GM19463 (cell line): ENCODE measurements at regions not wholly inside any gene's neighbourhood (a gene's known extent, or its start where the extent isn't known, plus 50 kb on each side); places are given as distances from the start of the nearest gene placed in this dataset.
"Not testable (repeated sequence)": the region's sequence is repeated elsewhere in the genome, so short reads cannot be mapped to it uniquely, and the experiment has no call there.

ENCODE experiments used
- ATAC-seq: cut with Tn5 transposase; IDR thresholded peaks from one replicate; pipeline ENCODE4 v1.9.1; 2021; ENCODE audit warnings: mild to moderate bottlenecking, moderate library complexity; ENCODE audit not compliant: unreplicated experiment

GRCh38 chr2:139454251-139454650 is 674.1 kb upstream of the NXPH2 start:
- ATAC-seq = no peak

- no peak for ATAC-seq
Measured at GRCh38 chr2:139439100-139439499, 658.9 kb upstream of the NXPH2 start.

- ATAC-seq = no peak
Measured at GRCh38 chr2:139438478-139438877, 658.3 kb upstream of the NXPH2 start.

GRCh38 chr2:139427164-139427563 is 647.0 kb upstream of the NXPH2 start:
- no peak for ATAC-seq

- ATAC-seq = no peak
Measured at GRCh38 chr2:139424101-139424500, 643.9 kb upstream of the NXPH2 start.

GRCh38 chr2:139411236-139411635 is 631.0 kb upstream of the NXPH2 start:
- no peak for ATAC-seq

- ATAC-seq = not testable (repeated sequence)
Measured at GRCh38 chr2:139410833-139411174, 630.6 kb upstream of the NXPH2 start.

- not testable (repeated sequence) for ATAC-seq
Measured at GRCh38 chr2:139410147-139410832, 630.1 kb upstream of the NXPH2 start.

GRCh38 chr2:139409212-139409611 is 629.0 kb upstream of the NXPH2 start:
- no peak for ATAC-seq

GRCh38 chr2:139403948-139404347 is 623.8 kb upstream of the NXPH2 start:
- no peak for ATAC-seq

GRCh38 chr2:139394801-139395200 is 614.6 kb upstream of the NXPH2 start:
- ATAC-seq = no peak

- no peak for ATAC-seq
Measured at GRCh38 chr2:139389391-139389790, 609.2 kb upstream of the NXPH2 start.

GRCh38 chr2:139386401-139386800 is 606.2 kb upstream of the NXPH2 start:
- no peak for ATAC-seq

- ATAC-seq = no peak
Measured at GRCh38 chr2:139383532-139383931, 603.3 kb upstream of the NXPH2 start.

- no peak for ATAC-seq
Measured at GRCh38 chr2:139380051-139380450, 599.9 kb upstream of the NXPH2 start.

GRCh38 chr2:139378373-139378772 is 598.2 kb upstream of the NXPH2 start:
- no peak for ATAC-seq

- ATAC-seq = no peak
Measured at GRCh38 chr2:139374296-139374850, 594.2 kb upstream of the NXPH2 start.

- no peak for ATAC-seq
Measured at GRCh38 chr2:139369423-139370409, 589.5 kb upstream of the NXPH2 start.

- no peak for ATAC-seq
Measured at GRCh38 chr2:139367416-139367815, 587.2 kb upstream of the NXPH2 start.

GRCh38 chr2:139366681-139367080 is 586.5 kb upstream of the NXPH2 start:
- ATAC-seq = no peak

GRCh38 chr2:139365189-139365588 is 585.0 kb upstream of the NXPH2 start:
- ATAC-seq = no peak

- ATAC-seq = no peak
Measured at GRCh38 chr2:139360654-139361053, 580.5 kb upstream of the NXPH2 start.
